ENCODE measurements at regions not wholly inside any gene's neighbourhood (a gene's known extent, or its start where the extent isn't known, plus 50 kb on each side); places are given as distances from the start of the nearest gene placed in this dataset.

- DNase-seq (ENCODE audit: low spot score), result no peak
- TF ChIP-seq CTCF (IDR thresholded peaks at IDR 0.05; ENCODE audit: extremely low read depth, insufficient read depth, missing control alignments), result no peak
- in situ Hi-C loops (cut with MboI; ENCODE audit: low pct_unique_long_range_greater_than_20kb, low sequenced_read_pairs, unreplicated experiment), result no loop called here
These were observed 211.7 kb downstream of the ZIC1 start for GRCh38 chr3:147620906-147621305.

GRCh38 chr3:147630921-147631415 lies 221.8 kb downstream of the ZIC1 start:
- in situ Hi-C loops (cut with MboI; ENCODE audit: low pct_unique_long_range_greater_than_20kb, low sequenced_read_pairs, unreplicated experiment), result no loop called here
- TF ChIP-seq CTCF (IDR thresholded peaks at IDR 0.05; ENCODE audit: extremely low read depth, insufficient read depth, missing control alignments), result no peak
- no peak for DNase-seq (ENCODE audit: low spot score)

GRCh38 chr3:147640781-147641180 lies 231.6 kb downstream of the ZIC1 start:
- TF ChIP-seq CTCF (IDR thresholded peaks at IDR 0.05; ENCODE audit: extremely low read depth, insufficient read depth, missing control alignments), result no peak
- no peak for DNase-seq (ENCODE audit: low spot score)
- in situ Hi-C loops (cut with MboI; ENCODE audit: low pct_unique_long_range_greater_than_20kb, low sequenced_read_pairs, unreplicated experiment), result no loop called here

GRCh38 chr3:147645761-147646160 lies 236.6 kb downstream of the ZIC1 start:
- TF ChIP-seq CTCF (IDR thresholded peaks at IDR 0.05; ENCODE audit: extremely low read depth, insufficient read depth, missing control alignments), result no peak
- in situ Hi-C loops (cut with MboI; ENCODE audit: low pct_unique_long_range_greater_than_20kb, low sequenced_read_pairs, unreplicated experiment), result no loop called here

GRCh38 chr3:147649475-147649874 lies 240.3 kb downstream of the ZIC1 start:
- DNase-seq (ENCODE audit: low spot score), result no peak
- in situ Hi-C loops (cut with MboI; ENCODE audit: low pct_unique_long_range_greater_than_20kb, low sequenced_read_pairs, unreplicated experiment), result no loop called here
- TF ChIP-seq CTCF (IDR thresholded peaks at IDR 0.05; ENCODE audit: extremely low read depth, insufficient read depth, missing control alignments), result no peak

More at GRCh38 chr3:147645761-147646160, 236.6 kb downstream of the ZIC1 start:
- no peak for DNase-seq (ENCODE audit: low spot score)

GRCh38 chr3:147651107-147651778 lies 242.1 kb downstream of the ZIC1 start:
- TF ChIP-seq CTCF (IDR thresholded peaks at IDR 0.05; ENCODE audit: extremely low read depth, insufficient read depth, missing control alignments), result no peak
- no peak for DNase-seq (ENCODE audit: low spot score)
- in situ Hi-C loops (cut with MboI; ENCODE audit: low pct_unique_long_range_greater_than_20kb, low sequenced_read_pairs, unreplicated experiment), result no loop called here

Data from GM13977 (cell line).